GM19328 (cell line): ENCODE measurements at regions not wholly inside any gene's neighbourhood (a gene's known extent, or its start where the extent isn't known, plus 50 kb on each side); places are given as distances from the start of the nearest gene placed in this dataset.

ENCODE experiments used
- ATAC-seq: cut with Tn5 transposase; IDR thresholded peaks from one replicate; pipeline ENCODE4 v1.9.1; 2021; ENCODE audit warnings: mild to moderate bottlenecking, moderate library complexity; ENCODE audit not compliant: unreplicated experiment

DNA sequence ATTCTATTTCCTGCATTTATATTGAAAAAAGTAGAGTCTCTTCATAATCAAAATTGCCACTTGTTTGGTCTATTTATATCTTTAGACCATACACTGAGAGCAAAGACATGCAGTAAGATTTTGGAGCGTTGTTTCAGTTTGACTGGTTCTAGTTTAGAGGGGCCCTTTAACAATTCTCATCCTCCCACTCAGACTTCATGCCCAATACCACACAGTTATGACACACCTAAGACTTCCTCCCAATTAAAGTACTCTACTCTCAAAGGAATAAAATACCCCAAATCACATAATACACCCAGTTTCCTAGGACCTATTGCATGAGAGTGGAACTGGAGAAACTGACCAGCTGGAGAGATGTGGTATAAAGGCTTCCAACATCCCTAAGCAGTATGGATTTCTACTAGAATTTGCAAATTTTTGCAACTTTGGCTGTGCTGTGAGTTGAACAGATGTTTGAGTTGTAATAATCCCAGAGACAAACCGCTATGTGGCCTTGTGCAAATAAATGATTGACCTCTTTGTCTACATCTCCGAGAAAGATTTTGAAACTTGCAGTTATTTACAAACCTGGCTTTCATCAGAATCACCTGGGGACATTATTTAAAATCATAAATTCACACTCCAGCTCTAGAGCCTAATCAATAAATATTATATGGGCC is 170.0 kb upstream of the ROBO2 start:
- ATAC-seq, result no peak

DNA sequence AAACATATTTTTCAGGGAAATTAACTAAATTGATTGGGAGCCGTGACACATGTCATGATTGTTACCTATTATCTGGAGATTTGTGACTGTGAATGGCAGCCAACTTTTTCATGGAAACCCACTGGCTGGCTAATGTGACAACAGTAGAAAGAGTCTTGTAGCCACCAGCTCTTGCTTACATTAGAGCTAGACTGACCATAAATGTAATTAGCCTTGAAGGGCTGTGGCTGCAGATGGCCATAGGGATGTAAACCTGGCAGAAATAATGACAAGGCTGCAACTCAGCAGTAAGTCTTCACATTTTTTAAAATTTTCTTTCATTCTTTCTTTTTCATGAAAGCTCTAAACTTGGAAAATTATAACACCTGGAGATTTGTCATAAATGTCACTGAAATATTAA is 168.2 kb upstream of the ROBO2 start:
- ATAC-seq, result no peak

DNA sequence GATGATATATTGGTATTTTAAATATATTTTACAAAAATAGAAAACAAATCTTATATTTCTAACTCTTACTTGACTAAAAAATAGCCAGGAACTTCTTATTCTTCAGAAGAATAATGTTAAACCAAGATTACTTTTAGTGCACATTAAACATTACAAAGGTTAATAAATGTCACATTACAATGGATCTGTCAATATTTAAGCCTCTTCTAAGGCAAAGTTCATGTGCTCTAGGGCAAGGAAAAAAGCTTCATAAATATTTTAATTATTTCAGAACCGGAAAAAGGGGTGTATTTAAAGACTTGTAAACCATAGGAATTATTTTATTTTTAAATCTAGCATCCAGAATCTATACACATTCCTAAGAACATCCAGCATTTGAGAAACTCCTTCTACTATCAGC is 166.9 kb upstream of the ROBO2 start:
- ATAC-seq, result no peak

DNA sequence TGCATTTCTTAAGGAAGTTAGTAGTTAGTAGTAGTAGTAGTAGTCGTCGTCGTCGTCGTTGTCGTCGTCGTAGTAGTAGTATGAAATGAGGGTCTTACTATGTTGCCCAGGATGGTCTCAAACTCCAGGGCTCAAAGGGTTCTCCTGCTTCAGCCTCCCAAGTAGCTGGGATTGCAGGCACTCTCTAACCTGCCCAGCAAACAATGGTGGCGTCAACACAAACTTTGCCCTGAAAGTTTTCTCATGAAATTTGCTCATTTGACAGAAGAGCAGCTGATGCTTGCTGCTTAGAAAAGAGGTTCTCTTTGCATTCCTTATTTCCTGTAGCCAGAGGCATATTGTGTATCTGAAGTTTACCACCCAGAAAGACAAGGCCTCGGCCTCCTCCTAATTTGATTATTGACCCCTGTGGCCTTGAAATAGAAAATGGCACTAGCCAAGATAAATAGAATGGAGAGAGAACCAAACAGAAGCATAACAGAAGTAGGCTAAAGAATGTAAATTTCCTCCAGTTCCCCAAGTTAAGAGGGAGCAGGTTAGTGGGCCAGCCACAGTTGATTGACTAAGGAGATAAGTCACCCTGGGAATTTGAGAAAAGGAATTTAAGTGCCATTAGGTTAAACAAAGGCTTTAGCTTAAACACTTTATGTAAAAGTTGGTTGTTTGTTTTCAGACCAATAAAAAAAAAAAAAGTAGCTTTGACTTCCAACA is 166.2 kb upstream of the ROBO2 start:
- ATAC-seq, result no peak

DNA sequence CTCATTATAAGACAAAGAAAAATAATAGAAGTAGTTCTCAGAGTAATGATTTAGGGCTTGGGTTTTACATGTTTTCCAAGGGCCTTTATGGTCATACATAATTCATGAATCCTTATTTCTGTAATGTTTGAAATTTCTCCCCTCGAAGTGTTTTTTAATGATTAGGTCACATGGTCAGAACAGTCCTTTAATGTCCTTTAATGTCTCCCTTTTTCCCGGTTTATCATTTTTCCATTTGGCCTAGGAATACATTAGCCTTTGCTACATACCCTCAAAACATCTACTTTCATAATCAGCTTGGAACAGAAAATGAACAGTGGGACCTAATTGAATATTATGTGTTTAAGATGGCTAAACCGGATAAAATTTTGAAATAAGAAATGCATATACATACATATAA is 159.9 kb upstream of the ROBO2 start:
- ATAC-seq, result no peak

DNA sequence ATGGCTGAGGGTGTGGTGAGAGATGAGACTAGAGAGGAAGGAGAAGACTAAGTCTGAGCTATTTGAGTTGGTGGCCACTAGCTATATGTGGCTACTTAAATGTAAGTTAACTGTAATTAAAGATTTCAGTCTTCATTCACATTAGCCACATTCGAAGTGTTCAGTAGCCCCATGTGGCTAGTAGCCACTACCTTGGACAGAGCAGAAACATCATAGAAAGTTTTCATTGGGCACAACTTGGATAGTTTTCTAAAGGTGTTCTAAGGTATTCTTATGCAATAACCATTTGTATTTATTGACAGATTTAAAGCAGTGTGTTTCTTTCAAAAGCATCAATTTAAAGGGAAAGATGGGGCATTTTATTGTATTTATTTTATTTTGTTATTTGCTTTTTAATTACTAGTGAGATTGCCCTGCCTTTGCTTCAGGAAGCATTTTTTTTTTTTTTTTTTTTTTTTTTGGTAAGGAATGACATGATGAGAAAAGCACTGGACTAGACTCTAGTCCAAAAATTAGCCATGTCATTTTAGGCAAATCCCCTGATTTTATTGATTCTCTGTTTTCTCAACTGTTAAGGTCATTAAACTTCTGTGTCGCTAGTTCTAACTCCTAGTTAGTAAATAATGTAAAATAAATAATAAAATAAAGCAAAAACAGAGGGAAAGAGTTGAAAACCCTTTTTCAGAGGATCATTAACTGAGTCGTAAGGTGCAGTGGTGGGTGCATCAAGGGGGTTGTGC is 153.0 kb upstream of the ROBO2 start:
- ATAC-seq, result no peak

DNA sequence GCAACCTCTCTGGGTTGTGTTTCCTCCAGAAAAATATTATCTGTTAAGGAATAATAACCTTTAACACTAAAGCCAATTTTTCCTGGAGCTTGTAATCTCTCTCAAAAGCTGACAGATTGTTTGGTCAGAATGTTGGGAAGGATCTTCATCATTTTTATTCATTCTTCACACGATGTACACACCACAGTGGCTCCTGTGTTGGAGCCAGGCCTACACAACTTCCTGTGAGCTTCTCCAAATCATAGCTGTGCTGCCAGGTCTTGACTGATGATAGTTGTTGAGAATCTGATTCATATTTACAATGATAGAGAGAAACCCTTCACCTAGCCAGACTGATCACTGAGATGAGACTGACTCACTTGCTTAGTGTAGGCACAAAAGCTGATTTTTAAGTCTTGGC is 151.0 kb upstream of the ROBO2 start:
- ATAC-seq, result no peak

DNA sequence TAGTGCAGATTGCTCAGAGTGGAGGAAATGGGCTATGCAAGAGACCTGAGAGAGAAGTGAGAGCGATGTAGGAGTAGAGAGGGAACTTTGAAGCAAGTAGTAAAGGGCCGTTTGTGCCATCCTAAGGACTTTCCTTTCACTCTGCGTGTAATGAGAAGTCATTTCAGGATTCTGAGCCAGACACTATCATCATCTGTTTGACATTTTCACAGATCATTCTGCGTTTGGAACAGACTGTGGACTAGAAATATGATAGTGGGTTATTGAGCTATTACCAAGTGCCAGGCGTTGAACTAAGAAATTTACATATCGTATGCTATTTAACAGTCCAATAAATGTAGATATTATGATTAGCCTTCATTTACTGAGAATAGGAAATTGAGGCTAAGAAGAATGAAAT is 150.0 kb upstream of the ROBO2 start:
- ATAC-seq, result no peak

DNA sequence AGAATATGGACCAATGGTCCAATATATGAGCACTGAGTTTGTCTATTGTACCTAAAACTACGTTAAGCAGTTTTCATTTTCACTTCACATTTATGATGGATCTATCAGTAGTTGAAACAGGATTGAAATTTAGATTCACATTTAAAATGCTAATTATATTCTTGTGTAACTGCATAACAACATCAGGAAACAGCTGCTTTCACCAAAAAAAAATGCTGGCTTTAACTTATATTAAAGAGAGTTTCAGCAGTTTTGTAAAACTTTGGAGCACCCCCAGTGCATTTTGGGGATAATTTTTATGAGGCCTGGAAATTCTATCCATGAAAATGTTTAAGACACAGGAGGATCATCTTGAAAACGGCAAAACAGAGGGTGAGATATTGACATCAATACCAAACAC is 142.8 kb upstream of the ROBO2 start:
- ATAC-seq, result no peak

DNA sequence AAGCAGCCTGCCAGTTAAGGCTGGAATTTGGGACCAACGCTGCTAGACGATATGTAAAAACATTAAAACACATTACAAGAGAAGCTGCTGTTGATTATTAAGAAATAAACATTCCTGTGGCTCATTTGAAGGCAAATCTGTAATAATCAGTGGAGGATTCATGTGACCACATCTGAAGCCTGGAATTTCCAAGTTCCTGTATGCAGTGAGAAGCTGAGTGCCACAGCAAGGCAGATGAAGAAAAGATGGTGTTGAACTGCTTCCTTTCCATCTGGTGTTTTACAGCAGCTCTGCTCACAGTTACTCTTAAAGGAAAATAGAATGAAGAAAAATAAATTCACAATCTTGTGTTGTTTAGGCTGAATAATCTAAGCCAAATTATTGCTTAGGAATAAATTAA is 139.3 kb upstream of the ROBO2 start:
- no peak for ATAC-seq

DNA sequence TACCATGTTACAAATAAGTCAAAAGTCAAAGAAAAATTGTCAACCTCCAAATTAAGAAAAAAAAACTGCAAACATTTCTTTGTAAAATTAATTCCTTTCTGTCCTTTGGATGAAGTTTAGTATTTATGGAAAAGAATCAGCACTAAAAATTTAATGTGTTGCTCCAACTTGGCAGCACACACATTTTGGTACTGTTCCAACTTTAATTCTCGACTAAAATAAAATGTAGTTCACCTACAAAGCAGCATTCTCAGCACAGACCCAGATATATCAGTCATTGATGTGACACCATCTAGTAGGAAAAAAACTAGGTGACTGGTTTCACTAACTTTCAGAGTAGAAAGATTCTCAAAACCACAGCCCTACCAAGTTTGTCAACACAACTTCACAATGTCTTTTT is 131.7 kb upstream of the ROBO2 start:
- no peak for ATAC-seq

DNA sequence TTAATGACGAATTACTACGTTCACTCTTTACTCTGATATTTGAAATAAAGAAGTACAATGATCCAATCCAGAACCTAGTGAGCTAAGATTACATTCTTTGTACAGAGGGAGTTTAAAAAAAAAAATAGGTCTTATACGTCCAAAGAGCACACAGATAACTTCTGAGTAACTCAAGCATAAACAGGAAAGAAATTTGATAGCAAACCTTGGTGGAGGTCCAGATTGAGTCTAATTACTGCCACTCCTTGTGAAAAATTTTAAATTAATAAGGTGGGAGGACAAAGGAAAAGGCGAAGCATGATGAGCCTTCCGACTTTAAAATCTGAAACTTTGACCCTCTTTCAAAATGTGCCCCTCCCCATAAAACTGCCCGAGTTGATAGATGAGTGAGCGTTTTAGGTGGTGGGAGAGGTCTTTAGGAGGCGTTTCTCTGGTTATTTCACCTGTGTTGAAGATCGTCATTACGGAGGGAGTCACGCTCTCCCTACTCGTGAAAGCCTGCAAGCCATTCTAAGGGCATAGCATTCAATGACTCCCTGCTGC is 127.0 kb upstream of the ROBO2 start:
- ATAC-seq, result no peak

DNA sequence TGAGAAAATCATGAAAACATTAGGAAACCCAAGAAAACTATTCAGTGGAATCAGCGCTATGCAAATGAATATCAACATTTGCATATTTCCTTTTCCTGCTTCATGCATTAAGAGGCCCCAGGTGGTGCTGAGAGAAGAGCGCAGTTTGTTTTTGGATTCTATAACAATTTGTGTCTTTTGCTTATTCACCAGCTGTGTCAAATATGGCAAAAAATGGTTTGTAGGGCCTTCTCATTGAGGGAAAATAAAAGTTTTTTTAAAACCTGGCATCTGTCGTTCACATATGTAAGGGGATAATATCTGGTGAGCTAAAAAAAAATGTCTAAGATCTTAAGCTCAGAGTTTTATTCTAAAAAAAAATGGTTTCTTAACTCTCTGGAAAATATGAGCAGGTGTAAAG is 122.5 kb upstream of the ROBO2 start:
- ATAC-seq, result no peak

DNA sequence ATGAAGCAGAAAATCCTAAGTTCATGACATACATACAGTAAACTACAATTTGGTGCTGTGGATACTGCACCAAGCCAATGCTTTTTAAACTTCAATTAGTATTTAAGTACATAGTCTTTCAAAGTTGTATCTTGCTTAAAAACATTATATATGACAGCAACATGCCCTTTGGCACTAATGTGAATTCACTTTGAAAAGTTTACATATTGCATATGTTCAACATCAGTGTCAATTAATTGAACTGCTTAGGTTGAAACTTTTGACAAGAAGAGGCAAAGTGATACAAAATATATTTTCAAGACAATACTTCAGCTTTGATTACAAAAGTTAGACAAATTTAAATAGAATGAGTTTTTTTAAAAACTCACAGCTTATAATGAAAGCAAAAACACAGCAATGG is 119.4 kb upstream of the ROBO2 start:
- no peak for ATAC-seq

DNA sequence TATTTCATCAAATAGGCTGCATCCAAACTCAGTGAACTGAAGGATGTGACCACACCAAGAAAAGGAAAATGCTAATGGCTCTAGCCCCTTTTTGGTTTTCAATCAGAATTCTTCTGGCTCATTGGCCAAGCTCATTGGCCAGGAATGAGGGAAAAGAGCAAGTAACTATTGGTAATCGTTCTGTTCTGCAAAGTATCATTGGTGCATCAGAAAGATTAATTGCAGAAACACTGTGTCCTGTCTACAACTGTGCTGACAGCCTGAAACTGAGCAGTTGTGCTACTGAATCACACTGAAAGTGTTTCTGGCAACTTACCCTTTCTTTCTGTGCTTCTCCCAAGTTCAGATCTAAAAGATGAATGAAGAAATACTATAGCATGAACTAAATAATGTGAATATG is 116.4 kb upstream of the ROBO2 start:
- no peak for ATAC-seq

DNA sequence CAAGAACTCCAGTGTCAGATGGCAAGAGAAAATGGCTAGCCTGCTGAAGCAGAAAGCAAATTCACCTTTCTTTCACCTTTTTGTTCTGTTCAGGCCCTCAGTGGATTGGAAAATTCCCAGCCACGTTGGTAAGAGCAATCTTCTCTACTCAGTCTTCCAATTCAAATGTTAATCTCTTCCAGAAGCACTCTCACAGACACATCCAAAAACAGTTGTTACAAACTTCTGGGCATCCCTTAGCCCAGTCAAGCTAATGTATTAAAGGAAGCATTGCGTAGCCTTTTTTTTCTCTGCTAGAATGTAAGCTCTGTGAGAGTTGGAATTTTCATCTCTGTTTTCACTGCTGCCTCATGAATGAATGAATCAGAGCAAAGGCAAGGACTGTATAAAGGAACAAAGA is 109.2 kb upstream of the ROBO2 start:
- ATAC-seq, result no peak

DNA sequence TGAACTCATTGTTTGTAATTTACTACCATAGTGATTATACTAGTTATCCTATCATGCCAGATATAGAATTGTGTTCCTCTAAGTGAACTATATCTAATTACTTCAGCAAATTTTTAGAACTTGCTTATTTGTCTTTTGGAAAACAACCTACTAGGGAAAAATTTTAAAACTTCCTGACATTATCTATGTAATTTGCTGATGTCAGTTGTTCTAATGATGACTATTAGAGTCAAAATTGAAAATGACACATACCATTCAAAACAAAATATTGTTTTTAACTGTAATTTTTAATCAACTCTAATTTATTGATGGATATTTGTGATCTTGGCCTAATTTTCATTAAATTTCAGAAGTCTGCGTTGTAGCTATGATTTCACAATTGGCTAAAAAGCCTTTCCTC is 106.7 kb upstream of the ROBO2 start:
- no peak for ATAC-seq

DNA sequence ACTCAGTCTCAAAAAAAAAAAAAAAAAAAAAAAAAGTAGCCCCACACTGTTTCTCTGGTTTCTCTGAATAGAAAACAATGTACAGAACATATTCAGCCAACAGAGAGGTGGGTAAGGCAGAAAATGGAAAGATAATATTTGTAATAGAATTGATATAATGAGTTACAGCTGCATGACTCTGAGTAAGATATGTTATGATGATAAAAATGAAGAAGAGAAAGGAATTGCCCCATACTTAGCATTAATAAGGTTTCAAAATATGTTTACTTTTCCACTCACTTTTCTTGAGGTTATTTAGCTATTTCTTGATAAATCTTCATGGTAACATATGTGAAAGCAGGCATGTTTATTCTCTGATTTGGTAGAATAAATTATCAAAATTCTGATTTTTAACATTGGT is 100.9 kb upstream of the ROBO2 start:
- ATAC-seq, result no peak

DNA sequence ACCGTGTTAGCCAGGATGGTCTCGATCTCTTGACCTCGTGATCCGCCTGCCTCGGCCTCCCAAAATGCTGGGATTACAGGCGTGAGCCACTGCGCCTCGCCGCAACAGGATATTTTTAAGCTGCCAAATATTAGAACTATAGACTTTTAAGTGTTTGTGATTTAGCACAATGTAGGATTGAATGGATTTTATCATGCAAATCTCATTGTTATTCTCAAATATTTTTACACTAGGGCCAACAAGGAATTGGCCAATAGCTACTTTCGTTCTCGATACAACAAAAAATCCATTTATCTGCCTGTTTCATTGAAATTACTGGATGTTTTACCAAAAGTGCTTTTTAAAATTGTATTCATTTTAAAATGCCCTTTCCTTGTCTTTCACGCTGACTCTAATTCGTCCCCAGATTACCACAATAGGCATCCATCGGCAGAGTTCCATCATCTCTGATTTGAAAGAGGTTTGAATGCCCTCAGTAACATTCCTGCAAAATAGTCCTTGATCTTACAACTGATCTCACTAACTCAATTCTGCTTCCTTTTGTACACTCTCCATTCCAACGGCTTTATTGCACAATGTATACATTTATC is 99.6 kb upstream of the ROBO2 start:
- ATAC-seq, result no peak

DNA sequence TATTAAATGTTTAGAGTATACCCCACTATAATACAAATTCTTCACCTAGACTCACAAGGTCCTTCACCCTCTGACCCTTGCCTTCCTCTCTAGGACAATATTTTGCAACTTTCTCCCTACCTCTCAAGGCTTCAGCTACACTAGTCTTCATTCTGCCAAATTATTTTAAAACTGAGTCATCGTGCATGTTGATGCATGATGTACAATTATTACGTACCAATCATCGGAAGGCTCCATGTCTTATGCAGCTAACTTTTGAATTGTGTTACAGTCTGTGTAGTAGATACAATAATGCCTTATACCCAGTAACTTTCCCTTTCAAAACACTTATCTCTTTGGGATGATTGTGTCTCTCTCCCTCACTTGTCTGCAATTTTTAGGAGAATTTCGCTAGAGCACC is 98.5 kb upstream of the ROBO2 start:
- no peak for ATAC-seq

DNA sequence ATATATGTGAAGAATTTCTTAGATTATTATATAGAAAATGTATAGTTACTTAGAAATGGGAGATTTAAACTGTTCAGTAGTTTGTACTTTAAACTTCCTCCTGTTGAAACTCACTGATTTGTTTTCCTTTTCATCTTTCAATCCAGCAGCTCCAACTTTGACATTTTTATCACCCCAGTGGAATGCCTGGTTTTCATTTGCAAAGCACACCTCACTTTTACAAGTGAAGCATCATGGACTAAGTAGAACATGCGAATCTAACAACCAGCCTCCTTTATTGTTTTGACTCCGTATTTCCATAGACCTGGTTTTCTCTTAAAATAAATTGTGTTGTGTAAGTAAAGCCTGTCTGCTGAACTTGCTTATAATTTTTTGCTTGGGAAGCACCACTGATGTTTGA is 97.8 kb upstream of the ROBO2 start:
- ATAC-seq, result no peak

DNA sequence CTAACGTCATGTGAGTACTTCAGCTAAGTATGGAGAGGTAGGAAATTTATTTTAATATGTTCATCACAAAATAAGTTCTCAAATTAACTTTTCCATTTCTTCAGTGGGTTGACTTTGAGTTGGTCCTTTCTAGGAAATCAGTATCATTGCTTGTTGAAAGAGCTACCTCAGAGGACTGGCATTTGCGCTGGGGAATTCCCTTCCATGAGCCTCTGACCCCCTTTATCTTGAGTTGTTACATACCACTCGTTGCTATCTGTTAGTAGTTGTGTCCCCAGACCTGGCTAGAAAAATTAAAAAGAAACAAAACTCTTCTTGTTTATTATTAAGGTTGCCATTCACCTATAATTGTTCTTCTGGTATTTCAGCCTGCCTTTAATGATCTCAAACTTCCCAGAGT is 96.8 kb upstream of the ROBO2 start:
- no peak for ATAC-seq
